HFFc6 (cell line): ENCODE measurements at regions not wholly inside any gene's neighbourhood (a gene's known extent, or its start where the extent isn't known, plus 50 kb on each side); places are given as distances from the start of the nearest gene placed in this dataset.

Experiments used
- DNase-seq: peaks from one replicate; pipeline ENCODE4 v3.0.0-alpha.2; 2018
- H3K27ac Mint-ChIP-seq: 2 replicates; pipeline ENCODE4 v1.8.0; 2020; ENCODE audit warnings: mild to moderate bottlenecking, mixed read lengths
- H3K27me3 Mint-ChIP-seq: 2 replicates; pipeline ENCODE4 v1.8.0; 2021; ENCODE audit warnings: mild to moderate bottlenecking, moderate library complexity, mixed read lengths; ENCODE audit not compliant: insufficient read depth
- H3K36me3 Mint-ChIP-seq: 2 replicates; pipeline ENCODE4 v1.8.0; 2021; ENCODE audit warnings: low read depth, mixed read lengths
- H3K4me1 Mint-ChIP-seq: 2 replicates; pipeline ENCODE4 v1.8.0; 2020; ENCODE audit warnings: low read depth, mixed read lengths
- H3K4me3 Mint-ChIP-seq: 2 replicates; pipeline ENCODE4 v1.8.0; 2020; ENCODE audit warnings: mild to moderate bottlenecking, moderate library complexity, mixed read lengths
- H3K9me3 Mint-ChIP-seq: 2 replicates; pipeline ENCODE4 v1.8.0; 2020; ENCODE audit warnings: mild to moderate bottlenecking, mixed read lengths
- CTCF ChIP-seq: fragments of 200-600 bp; sonication (generic); IDR thresholded peaks from 2 replicates; pipeline ENCODE4 v1.5.0; 2021; ENCODE audit warnings: antibody characterized with exemption, mild to moderate bottlenecking

GRCh38 chr2:235232449-235233433 lies 261.1 kb upstream of the AGAP1 start:
- Mint-ChIP-seq H3K4me1 (peaks cover 4% of the 10 kb centered on the region; the same call in 1 of the 2 replicates), H3K27ac (no peak overlapping the region), H3K36me3 (no peaks in the 10 kb centered on the region), H3K27me3 (peaks cover 17% of the 10 kb centered on the region), H3K9me3 (no peaks in the 10 kb centered on the region), H3K4me3 (no peak overlapping the region)
- no peak for DNase-seq
- no peak for TF ChIP-seq CTCF

- Mint-ChIP-seq H3K27me3 (peaks cover 10% of the 10 kb centered on the region), H3K36me3 (no peaks in the 10 kb centered on the region), H3K27ac (no peak overlapping the region), H3K9me3 (no peaks in the 10 kb centered on the region), H3K4me1 (peaks cover 4% of the 10 kb centered on the region; the same call in 1 of the 2 replicates), H3K4me3 (no peak overlapping the region)
- no peak for DNase-seq
- TF ChIP-seq CTCF = no peak
These were observed 259.1 kb upstream of the AGAP1 start for GRCh38 chr2:235234736-235235135.

- H3K9me3 Mint-ChIP-seq = no peaks in the 10 kb centered on the region
- no peak for DNase-seq
- H3K4me1 Mint-ChIP-seq = no peaks in the 10 kb centered on the region
- no peak overlapping the region for H3K27ac Mint-ChIP-seq
- no peak for TF ChIP-seq CTCF
- no peak overlapping the region for H3K4me3 Mint-ChIP-seq
- peaks cover 10% of the 10 kb centered on the region for H3K27me3 Mint-ChIP-seq
- no peaks in the 10 kb centered on the region for H3K36me3 Mint-ChIP-seq
These were observed 257.7 kb upstream of the AGAP1 start for GRCh38 chr2:235235977-235236767.

- Mint-ChIP-seq H3K27ac (no peak overlapping the region), H3K36me3 (no peaks in the 10 kb centered on the region), H3K9me3 (no peaks in the 10 kb centered on the region; the same call in 1 of the 2 replicates), H3K27me3 (peaks cover 3% of the 10 kb centered on the region; the same call in 1 of the 2 replicates), H3K4me3 (no peak overlapping the region), H3K4me1 (no peaks in the 10 kb centered on the region)
- DNase-seq = no peak
- no peak for TF ChIP-seq CTCF
These were observed 255.3 kb upstream of the AGAP1 start for GRCh38 chr2:235238537-235238936.

GRCh38 chr2:235240574-235240973 lies 253.3 kb upstream of the AGAP1 start:
- Mint-ChIP-seq H3K9me3 (no peaks in the 10 kb centered on the region; the same call in 1 of the 2 replicates), H3K36me3 (no peaks in the 10 kb centered on the region), H3K4me1 (no peaks in the 10 kb centered on the region; the same call in 1 of the 2 replicates), H3K4me3 (no peak overlapping the region), H3K27me3 (peaks cover 3% of the 10 kb centered on the region; the same call in 1 of the 2 replicates), H3K27ac (no peak overlapping the region)
- no peak for TF ChIP-seq CTCF
- DNase-seq = no peak
